Right lobe of liver (tissue), 6 donors: ENCODE measurements at regions not wholly inside any gene's neighbourhood (a gene's known extent, or its start where the extent isn't known, plus 50 kb on each side); places are given as distances from the start of the nearest gene placed in this dataset.

Source experiments
- ATAC-seq, 4 donors: fragments of 200-7000 bp; cut with Tn5 transposase; one replicate each; pipeline ENCODE4 v1.9.1; 2020; ENCODE audit warnings: mild to moderate bottlenecking in 4 of 4, moderate library complexity in 4 of 4
- DNase-seq, 3 donors: peaks; one replicate each; pipeline ENCODE4 v3.0.0-alpha.2; 2020
- H3K27ac ChIP-seq, 3 donors: fragments of 200-600 bp; one replicate each; pipeline ENCODE4 v1.8.0; 2022
- H3K27me3 ChIP-seq, 2 donors: fragments of 200-600 bp; one replicate each; pipeline ENCODE4 v1.8.0; 2022
- H3K36me3 ChIP-seq, 4 donors: fragments of 200-600 bp; sonication (generic) in 1 of 4; one replicate each; pipeline versions ENCODE4 v1.5.1 to v1.8.0; 2017 to 2022; ENCODE audit warnings: control low read depth in 1 of 4
- H3K4me1 ChIP-seq, 4 donors: fragments of 200-600 bp; sonication (generic) in 1 of 4; one replicate each; pipeline versions ENCODE4 v1.5.1 to v1.8.0; 2017 to 2022; ENCODE audit warnings: control low read depth in 1 of 4
- H3K4me3 ChIP-seq, 3 donors: fragments of 200-600 bp; one replicate each; pipeline ENCODE4 v1.8.0; 2022
- H3K9me3 ChIP-seq, 4 donors: fragments of 200-600 bp; sonication (generic) in 1 of 4; one replicate each; pipeline versions ENCODE4 v1.5.1 to v1.8.0; 2017 to 2022; ENCODE audit warnings: control low read depth in 1 of 4
- POLR2A ChIP-seq: fragments of 450-650 bp; IDR thresholded peaks from one replicate; pipeline ENCODE4 v1.6.1; 2017; ENCODE audit warnings: antibody characterized with exemption, mild to moderate bottlenecking
- WGBS: methylation state at CpG from one replicate; pipeline ENCODE4 v1.1.6; 2018; ENCODE audit warnings: low coverage, low lambda C conversion rate; ENCODE audit not compliant: insufficient coverage; ENCODE audit errors: missing lambda C conversion rate; 5-methylcytosine and 5-hydroxymethylcytosine counted together
- intact Hi-C, 2 donors: fragments of 100-400 bp; cut with DNase I; formaldehyde crosslinking; loops; one replicate each; pipeline versions ENCODE4 v1.11.2 to v1.14.1; 2022
- TF ChIP-seq, protein P1 (sequence below), 4 donors: fragments of 200-600 bp in 3 of 4; fragments of 450-650 bp in 1 of 4; IDR thresholded peaks; one replicate each; pipeline versions ENCODE4 v1.5.1 to v1.8.0; 2016 to 2022; ENCODE audit warnings: antibody characterized with exemption in 4 of 4, mild to moderate bottlenecking in 2 of 4
- donor health status: DM: no; HTN: yes; CAD: no.
- donor health status: DM: no; HTN: no; CAD: no.
- donor health status: DM: no; HTN: no; CAD: no.
- donor health status: DM: no; HTN: yes; CAD: no.
- donor health status: DM: no; HTN: yes; CAD: no.

- H3K9me3 ChIP-seq: peaks cover 0 to 9% (median 0%) of the 10 kb centered on the region in 4 donors
- no peak for TF ChIP-seq POLR2A
- TF ChIP-seq, protein P1, sequence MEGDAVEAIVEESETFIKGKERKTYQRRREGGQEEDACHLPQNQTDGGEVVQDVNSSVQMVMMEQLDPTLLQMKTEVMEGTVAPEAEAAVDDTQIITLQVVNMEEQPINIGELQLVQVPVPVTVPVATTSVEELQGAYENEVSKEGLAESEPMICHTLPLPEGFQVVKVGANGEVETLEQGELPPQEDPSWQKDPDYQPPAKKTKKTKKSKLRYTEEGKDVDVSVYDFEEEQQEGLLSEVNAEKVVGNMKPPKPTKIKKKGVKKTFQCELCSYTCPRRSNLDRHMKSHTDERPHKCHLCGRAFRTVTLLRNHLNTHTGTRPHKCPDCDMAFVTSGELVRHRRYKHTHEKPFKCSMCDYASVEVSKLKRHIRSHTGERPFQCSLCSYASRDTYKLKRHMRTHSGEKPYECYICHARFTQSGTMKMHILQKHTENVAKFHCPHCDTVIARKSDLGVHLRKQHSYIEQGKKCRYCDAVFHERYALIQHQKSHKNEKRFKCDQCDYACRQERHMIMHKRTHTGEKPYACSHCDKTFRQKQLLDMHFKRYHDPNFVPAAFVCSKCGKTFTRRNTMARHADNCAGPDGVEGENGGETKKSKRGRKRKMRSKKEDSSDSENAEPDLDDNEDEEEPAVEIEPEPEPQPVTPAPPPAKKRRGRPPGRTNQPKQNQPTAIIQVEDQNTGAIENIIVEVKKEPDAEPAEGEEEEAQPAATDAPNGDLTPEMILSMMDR (IDR thresholded peaks at IDR 0.05): no peak
- H3K4me1 ChIP-seq: no peaks in the 10 kb centered on the region
- no peak overlapping the region for H3K27ac ChIP-seq
- DNase-seq (peak in 2 of 3 donors; percentile 28 to 33), ATAC-seq (no peak)
- intact Hi-C loops: no loop called here
- H3K27me3 ChIP-seq: no peaks in the 10 kb centered on the region
- no peaks in the 10 kb centered on the region for H3K36me3 ChIP-seq
- no peak overlapping the region for H3K4me3 ChIP-seq
- WGBS: 51% methylated on average over 6 of the region's 6 CpGs
Observed at GRCh38 chr17:26782153-26782552, 511.8 kb upstream of the WSB1 start.

GRCh38 chr17:26792486-26792885 is 501.4 kb upstream of the WSB1 start:
- ATAC-seq: no peak
- Histone ChIP-seq H3K4me3 (no peak overlapping the region), H3K36me3 (no peaks in the 10 kb centered on the region), H3K27ac (no peak overlapping the region), H3K27me3 (no peaks in the 10 kb centered on the region), H3K9me3 (peaks cover 0 to 29% (median 2%) of the 10 kb centered on the region in 4 donors), H3K4me1 (no peaks in the 10 kb centered on the region)
- TF ChIP-seq POLR2A: no peak
- TF ChIP-seq, protein P1 (IDR thresholded peaks at IDR 0.05): no peak
- 80% methylated on average over 12 of the region's 12 CpGs for WGBS
- no peak for DNase-seq
- intact Hi-C loops: no loop called here

DNA sequence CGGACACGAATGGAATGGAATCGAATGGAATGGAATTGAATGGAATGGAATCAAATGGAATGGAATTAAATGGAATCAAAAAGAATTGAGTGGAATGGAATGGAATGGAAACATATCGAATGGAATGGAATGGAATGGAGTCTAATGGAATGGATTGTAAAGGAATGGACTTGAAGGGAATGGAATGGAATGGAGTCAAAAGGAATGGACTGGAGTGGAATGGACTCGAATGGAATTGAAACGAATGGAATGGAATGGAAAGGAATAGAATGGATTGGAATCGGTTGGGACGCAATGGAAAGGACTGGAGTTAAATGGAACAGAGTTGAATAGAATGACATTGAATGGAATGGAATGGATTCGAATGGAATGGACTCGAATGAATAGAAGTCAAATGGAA is 486.9 kb upstream of the WSB1 start:
- no peak for ATAC-seq
- no peak overlapping the region for H3K27ac ChIP-seq
- TF ChIP-seq, protein P1 (IDR thresholded peaks at IDR 0.05): no peak
- no peak for TF ChIP-seq POLR2A
- H3K27me3 ChIP-seq: no peaks in the 10 kb centered on the region
- no peak overlapping the region for H3K4me3 ChIP-seq
- intact Hi-C loops: no loop called here
- no peak for DNase-seq
- 62% methylated on average over 10 of the region's 10 CpGs for WGBS
- H3K9me3 ChIP-seq: peaks cover 0 to 40% (median 0%) of the 10 kb centered on the region in 4 donors
- no peaks in the 10 kb centered on the region for H3K36me3 ChIP-seq
- no peaks in the 10 kb centered on the region for H3K4me1 ChIP-seq

- intact Hi-C loops: no loop called here
- TF ChIP-seq, protein P1 (IDR thresholded peaks at IDR 0.05): no peak
- no peak for TF ChIP-seq POLR2A
- Histone ChIP-seq H3K9me3 (peaks cover 0 to 43% (median 1%) of the 10 kb centered on the region in 4 donors), H3K36me3 (no peaks in the 10 kb centered on the region), H3K27me3 (no peaks in the 10 kb centered on the region), H3K4me1 (no peaks in the 10 kb centered on the region), H3K4me3 (no peak overlapping the region), H3K27ac (no peak overlapping the region)
- no peak for ATAC-seq
- 46% methylated on average over 10 of the region's 10 CpGs for WGBS
- no peak for DNase-seq
Observed at GRCh38 chr17:26809033-26809432, 484.9 kb upstream of the WSB1 start.

DNA sequence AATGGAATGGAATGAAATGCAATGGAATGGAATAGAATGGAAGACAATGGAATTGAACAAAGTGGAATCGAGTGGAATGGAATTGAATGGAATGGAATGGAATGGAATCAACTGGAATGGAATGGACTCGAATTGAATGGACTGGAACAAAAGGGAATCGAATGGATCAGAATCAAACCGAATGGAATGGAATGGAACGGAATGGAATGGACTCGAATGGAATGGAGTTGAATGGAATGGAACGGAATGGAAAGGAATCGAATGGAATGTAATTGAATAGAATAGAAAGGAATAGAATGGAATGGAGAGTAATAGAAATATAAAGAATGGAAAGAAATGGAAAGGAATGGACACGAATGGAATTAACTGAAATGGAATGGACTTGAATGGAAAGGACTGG is 475.2 kb upstream of the WSB1 start:
- H3K27ac ChIP-seq: no peak overlapping the region
- no peak for DNase-seq
- H3K9me3 ChIP-seq: peaks cover 0 to 55% (median under 1%) of the 10 kb centered on the region in 4 donors
- no peaks in the 10 kb centered on the region for H3K4me1 ChIP-seq
- intact Hi-C loops: no loop called here
- no peaks in the 10 kb centered on the region for H3K36me3 ChIP-seq
- TF ChIP-seq, protein P1 (IDR thresholded peaks at IDR 0.05): no peak
- TF ChIP-seq POLR2A: no peak
- ATAC-seq: no peak
- WGBS: 59% methylated on average over 9 of the region's 9 CpGs
- H3K27me3 ChIP-seq: no peaks in the 10 kb centered on the region
- no peak overlapping the region for H3K4me3 ChIP-seq
